Keratinocyte (primary cell): ENCODE measurements at regions not wholly inside any gene's neighbourhood (a gene's known extent, or its start where the extent isn't known, plus 50 kb on each side); places are given as distances from the start of the nearest gene placed in this dataset.

Experiments
- DNase-seq: peaks from one replicate; pipeline ENCODE4 v3.0.0-alpha.2; 2011; ENCODE audit warnings: low read depth, missing footprints, low spot score
- FAIRE-seq: peaks from 2 replicates; lab custom pipeline; 2011; peaks lifted over from hg19 to GRCh38; lab: Jason Lieb, UNC
- H2AFZ ChIP-seq: 2 replicates; pipeline ENCODE4 v1.6.0; 2012; ENCODE audit warnings: low read length, control low read depth, inconsistent platforms; ENCODE audit not compliant: control insufficient read depth
- H3K27ac ChIP-seq: 2 replicates; pipeline ENCODE4 v1.5.1; 2011; ENCODE audit warnings: low read length; ENCODE audit not compliant: control insufficient read depth, insufficient read depth
- H3K27me3 ChIP-seq: 3 replicates; pipeline ENCODE4 v1.6.0; 2011; ENCODE audit warnings: low read length; ENCODE audit not compliant: control insufficient read depth, insufficient read depth; ENCODE audit errors: extremely low read depth
- H3K36me3 ChIP-seq, 2 experiments: 2 replicates in 1 of 2; 3 replicates in 1 of 2; pipeline ENCODE4 v1.5.1; 2011; ENCODE audit warnings: low read length in 2 of 2, mild to moderate bottlenecking in 1 of 2; ENCODE audit not compliant: control insufficient read depth in 2 of 2, insufficient read depth in 2 of 2; ENCODE audit errors: extremely low read depth in 1 of 2
- H3K4me1 ChIP-seq: 3 replicates; pipeline ENCODE4 v1.5.1; 2011; ENCODE audit warnings: low read length; ENCODE audit not compliant: control insufficient read depth, insufficient read depth; ENCODE audit errors: extremely low read depth
- H3K4me2 ChIP-seq: 3 replicates; pipeline ENCODE4 v1.6.0; 2011; ENCODE audit warnings: low read depth, low read length; ENCODE audit not compliant: control insufficient read depth, insufficient read depth; ENCODE audit errors: extremely low read depth
- H3K4me3 ChIP-seq, 3 experiments: fragments of 200-600 bp in 1 of 3; sonication (generic) in 1 of 3; 2 replicates in 2 of 3; 3 replicates in 1 of 3; pipeline ENCODE4 v1.5.1; 2011 to 2016; ENCODE audit warnings: low read length in 3 of 3, mild to moderate bottlenecking in 3 of 3, control low read depth in 2 of 3, inconsistent platforms in 1 of 3, low read depth in 1 of 3, mixed read lengths in 1 of 3, mixed run types in 1 of 3, moderate library complexity in 1 of 3; ENCODE audit not compliant: control insufficient read depth in 2 of 3, insufficient read depth in 2 of 3; ENCODE audit errors: extremely low read depth in 1 of 3
- H3K79me2 ChIP-seq: 2 replicates; pipeline ENCODE4 v1.6.0; 2012; ENCODE audit warnings: low read length; ENCODE audit not compliant: control insufficient read depth, insufficient read depth
- H3K9ac ChIP-seq: 3 replicates; pipeline ENCODE4 v1.6.0; 2011; ENCODE audit warnings: low read length; ENCODE audit not compliant: control insufficient read depth, insufficient read depth; ENCODE audit errors: extremely low read depth
- H3K9me1 ChIP-seq: 3 replicates; pipeline ENCODE4 v1.6.0; 2011; ENCODE audit warnings: low read length; ENCODE audit not compliant: control insufficient read depth, insufficient read depth; ENCODE audit errors: extremely low read depth
- H3K9me3 ChIP-seq: 2 replicates; pipeline ENCODE4 v1.5.1; 2012; ENCODE audit warnings: low read depth, low read length; ENCODE audit not compliant: control insufficient read depth
- H4K20me1 ChIP-seq: 3 replicates; pipeline ENCODE4 v1.6.0; 2011; ENCODE audit warnings: low read length; ENCODE audit not compliant: control insufficient read depth, insufficient read depth; ENCODE audit errors: extremely low read depth
- EZH2 ChIP-seq: IDR thresholded peaks from one replicate; pipeline ENCODE4 v1.6.1; 2012; ENCODE audit warnings: inconsistent platforms, mild to moderate bottlenecking, low read length, moderate library complexity
- dilution Hi-C: fragments of 300-500 bp; cut with MboI; formaldehyde crosslinking; loops from one replicate; pipeline ENCODE4 v1.7.0; 2020; ENCODE audit warnings: low sequenced_read_pairs; ENCODE audit not compliant: extremely low pct_ligation_motif_present
- TF ChIP-seq, protein P1 (sequence below), 3 experiments: IDR thresholded peaks in 1 of 3; conservative IDR thresholded peaks in 1 of 3; optimal IDR thresholded peaks in 1 of 3; 2 replicates in 2 of 3; 3 replicates in 1 of 3; pipeline versions ENCODE3 to v1.5.1; 2011; ENCODE audit warnings: low read length in 3 of 3, mild to moderate bottlenecking in 3 of 3, moderate library complexity in 2 of 3, control low read depth in 1 of 3, inconsistent platforms in 1 of 3; ENCODE audit not compliant: insufficient read depth in 2 of 3; ENCODE audit errors: extremely low read depth in 1 of 3

DNA sequence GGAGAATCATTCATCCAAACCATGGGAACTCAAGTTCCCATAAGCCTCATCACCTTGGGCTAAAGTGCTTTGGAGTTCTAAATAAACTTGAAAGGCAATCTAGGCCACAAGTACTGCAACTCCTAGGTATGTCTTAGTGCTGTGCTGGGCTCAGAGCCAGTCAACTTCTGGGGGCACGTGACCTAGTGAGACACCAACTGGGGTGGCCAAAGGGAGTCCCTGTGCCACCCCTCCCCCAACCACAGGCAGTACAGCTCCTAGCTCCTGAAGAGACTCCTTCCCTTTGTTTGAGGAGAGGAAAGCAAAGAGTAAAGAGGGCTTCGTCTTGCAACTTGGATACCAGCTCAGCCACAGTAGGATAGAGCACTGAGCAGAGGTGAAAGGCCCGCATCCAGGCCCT lies 154.2 kb upstream of the IL1RAPL2 start:
- FAIRE-seq: no peak
- dilution Hi-C loops: no loop called here
- H3K9me1 ChIP-seq: no peaks in the 10 kb centered on the region
- peaks cover 3% of the 10 kb centered on the region for H3K27me3 ChIP-seq
- H3K36me3 ChIP-seq: no peaks in the 10 kb centered on the region
- H3K4me1 ChIP-seq: no peaks in the 10 kb centered on the region
- H3K79me2 ChIP-seq: no peaks in the 10 kb centered on the region
- TF ChIP-seq, protein P1, sequence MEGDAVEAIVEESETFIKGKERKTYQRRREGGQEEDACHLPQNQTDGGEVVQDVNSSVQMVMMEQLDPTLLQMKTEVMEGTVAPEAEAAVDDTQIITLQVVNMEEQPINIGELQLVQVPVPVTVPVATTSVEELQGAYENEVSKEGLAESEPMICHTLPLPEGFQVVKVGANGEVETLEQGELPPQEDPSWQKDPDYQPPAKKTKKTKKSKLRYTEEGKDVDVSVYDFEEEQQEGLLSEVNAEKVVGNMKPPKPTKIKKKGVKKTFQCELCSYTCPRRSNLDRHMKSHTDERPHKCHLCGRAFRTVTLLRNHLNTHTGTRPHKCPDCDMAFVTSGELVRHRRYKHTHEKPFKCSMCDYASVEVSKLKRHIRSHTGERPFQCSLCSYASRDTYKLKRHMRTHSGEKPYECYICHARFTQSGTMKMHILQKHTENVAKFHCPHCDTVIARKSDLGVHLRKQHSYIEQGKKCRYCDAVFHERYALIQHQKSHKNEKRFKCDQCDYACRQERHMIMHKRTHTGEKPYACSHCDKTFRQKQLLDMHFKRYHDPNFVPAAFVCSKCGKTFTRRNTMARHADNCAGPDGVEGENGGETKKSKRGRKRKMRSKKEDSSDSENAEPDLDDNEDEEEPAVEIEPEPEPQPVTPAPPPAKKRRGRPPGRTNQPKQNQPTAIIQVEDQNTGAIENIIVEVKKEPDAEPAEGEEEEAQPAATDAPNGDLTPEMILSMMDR (optimal IDR thresholded peaks at IDR 0.05 in 1 of 3, IDR thresholded peaks at IDR 0.05 in 1 of 3, conservative IDR thresholded peaks at IDR 0.05 in 1 of 3; ENCODE audit: extremely low read depth in 1 of 3, insufficient read depth in 2 of 3, low read length in 3 of 3): no peak
- no peak for TF ChIP-seq EZH2
- no peak overlapping the region for H3K4me3 ChIP-seq
- no peaks in the 10 kb centered on the region for H3K9me3 ChIP-seq
- H4K20me1 ChIP-seq: no peaks in the 10 kb centered on the region
- no peak for DNase-seq
- no peak overlapping the region for H3K4me2 ChIP-seq
- no peak overlapping the region for H3K27ac ChIP-seq
- H3K9ac ChIP-seq: no peak overlapping the region
- H2AFZ ChIP-seq: no peak overlapping the region

DNA sequence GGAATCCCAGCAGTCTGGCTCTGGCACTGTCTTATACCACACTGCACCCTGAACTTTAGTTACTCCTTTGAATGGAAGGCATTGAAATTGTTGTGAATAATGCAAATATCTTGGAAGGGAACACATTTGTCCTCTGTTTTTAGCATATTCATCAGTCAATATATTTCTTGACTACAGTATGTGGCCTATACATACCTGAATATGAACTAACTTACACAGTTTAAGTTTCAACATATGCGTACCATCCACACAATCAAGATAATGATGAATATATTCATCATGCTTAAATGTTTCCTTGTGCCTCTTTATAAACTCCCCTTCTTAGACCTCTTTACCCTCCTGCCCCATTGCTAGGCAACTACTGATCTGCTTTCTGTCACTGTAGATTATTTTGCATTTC lies 145.7 kb upstream of the ESX1 start:
- H4K20me1 ChIP-seq: no peaks in the 10 kb centered on the region
- no peaks in the 10 kb centered on the region for H3K79me2 ChIP-seq
- H3K27ac ChIP-seq: no peak overlapping the region
- no peaks in the 10 kb centered on the region for H3K4me1 ChIP-seq
- no peak overlapping the region for H3K4me3 ChIP-seq
- FAIRE-seq (no peak), DNase-seq (no peak)
- no peak overlapping the region for H3K9ac ChIP-seq
- dilution Hi-C loops: no loop called here
- H3K4me2 ChIP-seq: no peak overlapping the region
- no peaks in the 10 kb centered on the region for H3K9me1 ChIP-seq
- no peak overlapping the region for H2AFZ ChIP-seq
- no peaks in the 10 kb centered on the region for H3K36me3 ChIP-seq
- no peaks in the 10 kb centered on the region for H3K27me3 ChIP-seq
- no peak for TF ChIP-seq EZH2
- TF ChIP-seq, protein P1 (optimal IDR thresholded peaks at IDR 0.05 in 1 of 3, IDR thresholded peaks at IDR 0.05 in 1 of 3, conservative IDR thresholded peaks at IDR 0.05 in 1 of 3; ENCODE audit: extremely low read depth in 1 of 3, insufficient read depth in 2 of 3, low read length in 3 of 3): no peak
- no peaks in the 10 kb centered on the region for H3K9me3 ChIP-seq
